Fibroblast of mammary gland (primary cell): ENCODE measurements at regions not wholly inside any gene's neighbourhood (a gene's known extent, or its start where the extent isn't known, plus 50 kb on each side); places are given as distances from the start of the nearest gene placed in this dataset.

ENCODE experiments used
- DNase-seq: peaks from one replicate; pipeline ENCODE4 v3.0.0-alpha.2; 2010; ENCODE audit warnings: low read depth
- H3K4me3 ChIP-seq: 2 replicates; pipeline ENCODE4 v1.5.1; 2011; ENCODE audit warnings: low read depth, mild to moderate bottlenecking, low read length, moderate library complexity; ENCODE audit not compliant: control insufficient read depth
- TF ChIP-seq, protein P1 (sequence below): conservative IDR thresholded peaks from 2 replicates; pipeline ENCODE4 v1.5.1; 2011; ENCODE audit warnings: low read depth, low read length, inconsistent platforms; ENCODE audit not compliant: control insufficient read depth, insufficient read depth

DNA sequence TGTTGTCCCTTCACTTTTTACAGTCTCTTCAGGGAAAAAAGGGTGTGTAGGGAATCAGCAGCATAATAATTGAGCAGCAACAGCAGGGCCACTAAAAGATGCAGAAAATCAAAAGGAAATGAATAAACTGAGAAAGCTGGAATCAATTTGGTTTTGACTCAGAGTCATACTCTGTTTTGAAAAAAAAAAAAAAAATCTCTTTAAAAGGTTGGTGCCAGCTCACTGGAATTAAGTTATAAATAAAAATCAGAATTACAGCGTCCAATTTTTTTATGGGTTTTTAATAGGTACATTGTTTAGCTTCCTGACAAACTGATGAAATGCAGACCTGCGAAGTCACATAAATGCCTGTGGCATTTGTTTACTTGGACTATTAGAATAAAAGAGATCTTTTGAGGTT lies 231.9 kb downstream of the COG6 start:
- TF ChIP-seq, protein P1, sequence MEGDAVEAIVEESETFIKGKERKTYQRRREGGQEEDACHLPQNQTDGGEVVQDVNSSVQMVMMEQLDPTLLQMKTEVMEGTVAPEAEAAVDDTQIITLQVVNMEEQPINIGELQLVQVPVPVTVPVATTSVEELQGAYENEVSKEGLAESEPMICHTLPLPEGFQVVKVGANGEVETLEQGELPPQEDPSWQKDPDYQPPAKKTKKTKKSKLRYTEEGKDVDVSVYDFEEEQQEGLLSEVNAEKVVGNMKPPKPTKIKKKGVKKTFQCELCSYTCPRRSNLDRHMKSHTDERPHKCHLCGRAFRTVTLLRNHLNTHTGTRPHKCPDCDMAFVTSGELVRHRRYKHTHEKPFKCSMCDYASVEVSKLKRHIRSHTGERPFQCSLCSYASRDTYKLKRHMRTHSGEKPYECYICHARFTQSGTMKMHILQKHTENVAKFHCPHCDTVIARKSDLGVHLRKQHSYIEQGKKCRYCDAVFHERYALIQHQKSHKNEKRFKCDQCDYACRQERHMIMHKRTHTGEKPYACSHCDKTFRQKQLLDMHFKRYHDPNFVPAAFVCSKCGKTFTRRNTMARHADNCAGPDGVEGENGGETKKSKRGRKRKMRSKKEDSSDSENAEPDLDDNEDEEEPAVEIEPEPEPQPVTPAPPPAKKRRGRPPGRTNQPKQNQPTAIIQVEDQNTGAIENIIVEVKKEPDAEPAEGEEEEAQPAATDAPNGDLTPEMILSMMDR = no peak
- peak; percentile 44 for DNase-seq

DNA sequence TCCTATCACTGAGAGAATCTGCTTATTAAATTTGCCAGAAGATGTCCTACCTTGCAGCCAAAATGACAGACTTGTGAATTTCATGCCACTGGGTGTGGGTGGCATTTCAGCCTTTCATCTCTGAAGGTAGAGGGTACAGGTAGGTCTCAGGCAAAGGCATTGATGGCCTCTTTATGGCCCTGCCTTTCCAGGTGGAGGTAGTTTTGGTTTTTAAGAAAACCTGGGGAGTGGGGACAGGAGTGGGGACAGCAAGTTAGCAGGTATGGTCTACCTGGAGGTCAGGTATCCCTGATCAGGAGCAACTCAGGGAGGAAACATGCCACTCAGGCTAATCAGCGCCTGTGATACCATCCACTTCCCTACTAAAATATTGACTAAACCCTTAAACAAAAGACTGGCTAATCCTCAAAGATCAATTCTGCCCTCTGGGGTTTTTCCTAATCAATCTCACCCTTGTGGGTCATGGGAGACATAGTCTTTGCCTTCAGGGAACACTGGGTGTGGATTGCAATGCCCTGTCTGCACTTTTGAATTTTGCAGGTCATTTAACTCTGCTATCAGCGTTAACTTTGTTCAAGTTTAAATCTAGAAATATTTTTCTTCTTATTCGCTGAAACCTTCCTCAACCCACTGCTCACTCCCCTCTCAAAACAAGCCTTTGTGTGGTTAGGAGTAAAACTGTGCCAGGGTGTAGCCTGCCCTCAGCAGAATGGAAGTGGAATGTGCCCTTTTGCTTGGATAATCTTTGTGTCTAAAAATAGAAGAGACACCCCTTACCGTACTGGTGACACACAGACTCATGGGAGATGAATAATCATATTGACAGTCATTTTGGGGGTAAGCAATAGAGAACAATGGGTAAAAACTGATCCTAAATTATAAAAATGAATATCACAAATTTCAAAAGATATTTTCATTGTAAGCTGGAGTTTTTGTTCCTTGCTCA lies 233.7 kb downstream of the COG6 start:
- H3K4me3 ChIP-seq = no peak overlapping the region
- DNase-seq = peak; percentile 25
- TF ChIP-seq, protein P1 = no peak

More for the DNA sequence above, 231.9 kb downstream of the COG6 start:
- H3K4me3 ChIP-seq = no peak overlapping the region

DNA sequence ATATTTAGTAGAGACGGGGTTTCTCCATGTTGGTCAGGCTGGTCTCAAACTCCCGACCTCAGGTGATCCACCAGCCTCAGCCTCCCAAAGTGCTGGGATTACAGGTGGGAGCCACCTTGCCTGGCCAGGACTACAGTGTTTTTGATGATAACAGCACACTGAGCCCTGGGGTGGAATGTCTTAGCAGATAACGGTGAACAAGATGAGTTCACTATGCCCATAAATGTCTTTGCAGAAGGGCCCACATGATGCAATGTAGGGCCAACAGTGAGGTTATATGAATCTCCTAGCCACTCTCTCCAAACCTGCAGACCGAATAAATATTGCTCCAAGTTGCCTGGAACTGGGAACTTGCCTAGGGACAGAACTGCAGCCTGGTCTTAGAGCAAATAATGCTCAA lies 235.1 kb downstream of the COG6 start:
- no peak overlapping the region for H3K4me3 ChIP-seq
- no peak for DNase-seq
- TF ChIP-seq, protein P1 = no peak

DNA sequence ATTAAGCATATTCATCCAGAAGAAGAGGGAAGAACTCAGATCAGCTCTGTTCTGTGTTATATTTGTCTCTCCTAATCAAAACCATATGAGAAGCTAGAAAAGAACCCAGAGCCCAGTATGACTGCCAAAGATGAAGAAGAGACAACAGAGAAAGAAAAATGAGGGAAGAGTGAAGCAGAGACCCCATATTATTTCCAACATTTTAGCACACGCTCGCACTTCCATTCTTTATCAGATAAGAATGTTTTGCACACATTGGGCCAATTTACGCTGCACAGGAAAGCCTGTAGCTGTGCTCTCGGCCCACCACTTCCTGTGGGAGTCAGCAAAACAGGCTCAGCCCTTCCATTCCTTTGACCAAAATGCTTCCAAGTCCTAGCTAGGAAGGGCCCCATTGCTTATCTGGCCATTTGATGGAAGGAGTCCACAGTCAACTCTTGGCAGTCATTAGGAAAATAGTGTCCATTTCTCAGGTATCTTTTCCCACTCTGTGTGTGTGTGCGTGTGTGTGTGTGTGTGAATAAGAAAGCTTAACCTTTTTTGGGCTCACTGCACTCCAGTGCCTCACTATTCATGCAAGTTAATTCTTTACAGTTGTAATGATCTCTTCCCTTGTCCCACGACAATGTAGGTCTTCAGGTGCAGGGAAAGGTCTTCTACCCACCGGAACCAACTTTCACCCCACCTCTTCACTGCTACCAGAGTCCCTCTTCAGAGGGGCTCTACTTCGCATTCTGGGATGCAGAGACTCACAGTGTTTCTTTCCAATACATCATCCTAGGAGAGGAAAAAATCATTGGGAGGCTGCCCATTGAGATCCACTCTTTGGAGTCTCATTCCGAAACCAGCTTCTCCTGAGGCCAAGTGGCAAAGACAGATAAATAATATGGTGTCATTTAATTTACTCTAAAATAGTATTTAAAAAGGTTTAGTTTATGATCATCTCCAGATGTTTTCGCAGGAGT lies 237.5 kb downstream of the COG6 start:
- no peak overlapping the region for H3K4me3 ChIP-seq
- TF ChIP-seq, protein P1 = no peak
- DNase-seq = peak; percentile 65

DNA sequence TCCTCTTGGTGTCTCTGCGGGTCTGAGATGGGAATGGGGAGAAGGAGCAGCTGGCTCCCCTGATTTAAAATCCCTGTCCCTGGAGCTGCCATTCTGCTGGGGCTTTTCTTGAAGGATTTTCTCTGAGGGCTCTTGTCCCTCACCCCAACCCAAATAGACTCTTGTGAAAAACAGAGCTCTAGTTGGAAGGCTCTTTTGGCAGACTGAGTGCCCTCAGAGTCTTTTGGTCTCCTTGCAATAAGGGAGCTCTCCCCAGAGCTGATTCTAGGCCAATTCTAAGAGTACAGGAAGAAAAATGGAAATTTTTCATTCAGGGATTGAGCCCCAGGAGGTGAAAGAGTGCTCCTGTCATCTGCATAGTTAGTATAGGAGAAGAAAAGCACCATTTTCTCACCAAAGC lies 238.3 kb downstream of the COG6 start:
- TF ChIP-seq, protein P1 = no peak
- H3K4me3 ChIP-seq = no peak overlapping the region
- DNase-seq = no peak

DNA sequence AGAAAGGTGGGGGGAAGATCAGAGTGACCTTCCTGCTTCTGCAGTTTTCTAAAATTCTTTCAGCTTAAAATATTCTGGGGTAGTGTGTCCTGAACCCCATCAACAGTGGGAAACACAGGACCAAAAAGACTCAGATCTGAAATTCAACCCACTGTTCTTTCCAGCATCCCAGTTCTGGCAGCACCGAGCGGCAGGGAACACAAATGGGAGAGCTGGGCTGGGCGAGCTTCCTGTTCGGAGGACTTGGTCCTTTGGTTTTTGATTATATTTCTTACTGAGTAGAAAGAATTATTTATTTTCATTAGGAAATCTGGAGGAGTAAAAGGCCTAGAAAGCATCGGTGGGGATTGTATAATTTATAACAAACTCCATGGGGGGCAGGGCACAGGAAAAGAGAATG lies 239.1 kb downstream of the COG6 start:
- TF ChIP-seq, protein P1 = no peak
- no peak for DNase-seq
- no peak overlapping the region for H3K4me3 ChIP-seq
